ENCODE measurements at regions not wholly inside any gene's neighbourhood (a gene's known extent, or its start where the extent isn't known, plus 50 kb on each side); places are given as distances from the start of the nearest gene placed in this dataset.

DNA sequence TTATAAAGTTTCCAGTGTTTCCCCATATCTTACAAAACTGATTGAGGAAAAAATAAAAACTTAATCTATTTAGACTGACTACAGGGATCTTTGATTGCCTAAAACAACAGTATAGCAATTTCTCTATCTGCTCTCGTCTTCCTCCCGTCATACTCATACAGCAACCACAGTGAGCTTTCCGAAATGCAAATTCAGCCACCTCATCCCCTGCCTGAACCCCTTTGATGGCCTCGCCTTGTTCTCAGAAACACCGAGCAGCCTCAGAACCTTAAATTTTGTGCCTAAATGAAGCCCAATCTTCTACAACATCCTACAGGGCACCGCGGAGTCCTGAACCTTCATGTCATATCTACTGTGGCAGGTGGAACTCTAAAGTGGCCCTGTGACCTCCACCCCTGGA, 223.7 kb upstream of the TMEM132C start:
- intact Hi-C loops (cut with DNase I), result no loop called here

GRCh38 chr12:128047266-128048060, 219.5 kb upstream of the TMEM132C start:
- 44% methylated on average over 3 of the region's 3 CpGs for WGBS (ENCODE audit: insufficient coverage, low coverage, low lambda C conversion rate, missing lambda C conversion rate)
- Histone ChIP-seq H3K9me3 (no peaks in the 10 kb centered on the region), H3K4me1 (no peaks in the 10 kb centered on the region), H3K27ac (no peak overlapping the region), H3K27me3 (no peaks in the 10 kb centered on the region), H3K36me3 (no peaks in the 10 kb centered on the region), H3K4me3 (no peak overlapping the region)
- no peak for TF ChIP-seq POLR2A (IDR thresholded peaks at IDR 0.05)
- TF ChIP-seq, protein P1, sequence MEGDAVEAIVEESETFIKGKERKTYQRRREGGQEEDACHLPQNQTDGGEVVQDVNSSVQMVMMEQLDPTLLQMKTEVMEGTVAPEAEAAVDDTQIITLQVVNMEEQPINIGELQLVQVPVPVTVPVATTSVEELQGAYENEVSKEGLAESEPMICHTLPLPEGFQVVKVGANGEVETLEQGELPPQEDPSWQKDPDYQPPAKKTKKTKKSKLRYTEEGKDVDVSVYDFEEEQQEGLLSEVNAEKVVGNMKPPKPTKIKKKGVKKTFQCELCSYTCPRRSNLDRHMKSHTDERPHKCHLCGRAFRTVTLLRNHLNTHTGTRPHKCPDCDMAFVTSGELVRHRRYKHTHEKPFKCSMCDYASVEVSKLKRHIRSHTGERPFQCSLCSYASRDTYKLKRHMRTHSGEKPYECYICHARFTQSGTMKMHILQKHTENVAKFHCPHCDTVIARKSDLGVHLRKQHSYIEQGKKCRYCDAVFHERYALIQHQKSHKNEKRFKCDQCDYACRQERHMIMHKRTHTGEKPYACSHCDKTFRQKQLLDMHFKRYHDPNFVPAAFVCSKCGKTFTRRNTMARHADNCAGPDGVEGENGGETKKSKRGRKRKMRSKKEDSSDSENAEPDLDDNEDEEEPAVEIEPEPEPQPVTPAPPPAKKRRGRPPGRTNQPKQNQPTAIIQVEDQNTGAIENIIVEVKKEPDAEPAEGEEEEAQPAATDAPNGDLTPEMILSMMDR (IDR thresholded peaks at IDR 0.05), result no peak
- ATAC-seq, result no peak
- intact Hi-C loops (cut with DNase I), result no loop called here
- no peak for DNase-seq

More for the DNA sequence above, 223.7 kb upstream of the TMEM132C start:
- Histone ChIP-seq H3K4me3 (no peak overlapping the region), H3K36me3 (no peaks in the 10 kb centered on the region), H3K27ac (no peak overlapping the region), H3K9me3 (no peaks in the 10 kb centered on the region), H3K4me1 (no peaks in the 10 kb centered on the region), H3K27me3 (no peaks in the 10 kb centered on the region)
- TF ChIP-seq POLR2A (IDR thresholded peaks at IDR 0.05), result no peak
- TF ChIP-seq, protein P1 (IDR thresholded peaks at IDR 0.05), result no peak
- 65% methylated on average over 7 of the region's 7 CpGs for WGBS (ENCODE audit: insufficient coverage, low coverage, low lambda C conversion rate, missing lambda C conversion rate)
- DNase-seq (no peak), ATAC-seq (no peak)

GRCh38 chr12:128052331-128052730, 214.6 kb upstream of the TMEM132C start:
- no peak overlapping the region for H3K4me3 ChIP-seq
- no peak for ATAC-seq
- H3K4me1 ChIP-seq, result no peaks in the 10 kb centered on the region
- DNase-seq, result no peak
- H3K27ac ChIP-seq, result no peak overlapping the region
- TF ChIP-seq, protein P1 (IDR thresholded peaks at IDR 0.05), result no peak
- TF ChIP-seq POLR2A (IDR thresholded peaks at IDR 0.05), result no peak
- H3K36me3 ChIP-seq, result no peaks in the 10 kb centered on the region
- H3K9me3 ChIP-seq, result no peaks in the 10 kb centered on the region
- WGBS (ENCODE audit: insufficient coverage, low coverage, low lambda C conversion rate, missing lambda C conversion rate), result 51% methylated on average over 7 of the region's 8 CpGs
- intact Hi-C loops (cut with DNase I), result no loop called here
- no peaks in the 10 kb centered on the region for H3K27me3 ChIP-seq

GRCh38 chr12:128052777-128053176, 214.2 kb upstream of the TMEM132C start:
- H3K4me3 ChIP-seq, result no peak overlapping the region
- no peak overlapping the region for H3K27ac ChIP-seq
- DNase-seq (no peak), ATAC-seq (no peak)
- no peak for TF ChIP-seq POLR2A (IDR thresholded peaks at IDR 0.05)
- TF ChIP-seq, protein P1 (IDR thresholded peaks at IDR 0.05), result no peak
- intact Hi-C loops (cut with DNase I), result no loop called here
- no peaks in the 10 kb centered on the region for H3K4me1 ChIP-seq
- 40% methylated on average over 2 of the region's 5 CpGs for WGBS (ENCODE audit: insufficient coverage, low coverage, low lambda C conversion rate, missing lambda C conversion rate)
- no peaks in the 10 kb centered on the region for H3K9me3 ChIP-seq
- H3K27me3 ChIP-seq, result no peaks in the 10 kb centered on the region
- H3K36me3 ChIP-seq, result no peaks in the 10 kb centered on the region
